H9 (cell line): ENCODE measurements at regions not wholly inside any gene's neighbourhood (a gene's known extent, or its start where the extent isn't known, plus 50 kb on each side); places are given as distances from the start of the nearest gene placed in this dataset.

ENCODE experiments used
- DNase-seq: peaks from one replicate; pipeline ENCODE4 v3.0.0-alpha.2; 2017
- H2AFZ ChIP-seq: one replicate; pipeline ENCODE4 v1.6.1; 2013; ENCODE audit warnings: mild to moderate bottlenecking, low read length, control low read depth, moderate library complexity
- H2AK5ac ChIP-seq: 2 replicates; pipeline ENCODE4 v1.6.1; 2013; ENCODE audit warnings: low read length, control low read depth, mixed read lengths; ENCODE audit not compliant: insufficient read length
- H2BK120ac ChIP-seq: one replicate; pipeline ENCODE4 v1.6.1; 2013; ENCODE audit warnings: low read depth, mild to moderate bottlenecking, low read length, control low read depth, inconsistent platforms; ENCODE audit not compliant: poor library complexity, severe bottlenecking
- H2BK12ac ChIP-seq: 2 replicates; pipeline ENCODE4 v1.6.1; 2013; ENCODE audit warnings: low read length, control low read depth, mixed read lengths, low read depth; ENCODE audit not compliant: insufficient read length
- H2BK15ac ChIP-seq: 2 replicates; pipeline ENCODE4 v1.6.1; 2013; ENCODE audit warnings: low read depth, low read length, control low read depth
- H2BK20ac ChIP-seq: one replicate; pipeline ENCODE4 v1.6.1; 2013; ENCODE audit warnings: low read depth, mild to moderate bottlenecking, low read length, control low read depth, inconsistent platforms; ENCODE audit not compliant: poor library complexity, severe bottlenecking
- H2BK5ac ChIP-seq: 2 replicates; pipeline ENCODE4 v1.6.1; 2013; ENCODE audit warnings: low read length, control low read depth, mixed read lengths; ENCODE audit not compliant: insufficient read length
- H3K14ac ChIP-seq: 2 replicates; pipeline ENCODE4 v1.6.1; 2013; ENCODE audit warnings: low read length, control low read depth; ENCODE audit not compliant: insufficient read depth
- H3K18ac ChIP-seq: 2 replicates; pipeline ENCODE4 v1.6.1; 2013; ENCODE audit warnings: low read depth, mild to moderate bottlenecking, mixed read lengths, low read length, control low read depth; ENCODE audit not compliant: insufficient read length
- H3K23ac ChIP-seq: 2 replicates; pipeline ENCODE4 v1.6.1; 2013; ENCODE audit warnings: low read length, control low read depth, mixed read lengths, low read depth; ENCODE audit not compliant: insufficient read length
- H3K23me2 ChIP-seq: 2 replicates; pipeline ENCODE4 v1.6.1; 2013; ENCODE audit warnings: low read depth, mild to moderate bottlenecking, mixed read lengths, low read length, control low read depth; ENCODE audit not compliant: insufficient read length, poor library complexity, severe bottlenecking
- H3K27ac ChIP-seq: 2 replicates; pipeline ENCODE4 v1.5.1; 2013; ENCODE audit warnings: low read length, control low read depth, mixed read lengths, low read depth; ENCODE audit not compliant: insufficient read length
- H3K27me3 ChIP-seq: 2 replicates; pipeline ENCODE4 v1.6.1; 2013; ENCODE audit warnings: low read length, control low read depth, inconsistent platforms; ENCODE audit not compliant: insufficient read depth
- H3K4ac ChIP-seq: 2 replicates; pipeline ENCODE4 v1.6.1; 2013; ENCODE audit warnings: low read depth, mild to moderate bottlenecking, control low read depth, inconsistent platforms, low read length, moderate library complexity
- H3K4me1 ChIP-seq: 2 replicates; pipeline ENCODE4 v1.6.1; 2013; ENCODE audit warnings: low read length, control low read depth, inconsistent platforms; ENCODE audit not compliant: insufficient read depth
- H3K4me2 ChIP-seq: 2 replicates; pipeline ENCODE4 v1.6.1; 2013; ENCODE audit warnings: low read length, control low read depth, mixed read lengths; ENCODE audit not compliant: insufficient read length, insufficient read depth
- H3K56ac ChIP-seq: 2 replicates; pipeline ENCODE4 v1.6.1; 2013; ENCODE audit warnings: low read depth, mild to moderate bottlenecking, mixed read lengths, low read length, control low read depth; ENCODE audit not compliant: insufficient read length
- H3K79me1 ChIP-seq: 2 replicates; pipeline ENCODE4 v1.6.1; 2013; ENCODE audit warnings: low read depth, mild to moderate bottlenecking, moderate library complexity, low read length, control low read depth, inconsistent platforms; ENCODE audit not compliant: insufficient read depth, poor library complexity, severe bottlenecking
- H3K79me2 ChIP-seq: 2 replicates; pipeline ENCODE4 v1.6.1; 2013; ENCODE audit warnings: low read length, control low read depth, inconsistent platforms; ENCODE audit not compliant: insufficient read depth
- H3K9ac ChIP-seq: 2 replicates; pipeline ENCODE4 v1.6.1; 2013; ENCODE audit warnings: low read length, control low read depth, mixed read lengths; ENCODE audit not compliant: insufficient read length; ENCODE audit errors: extremely low read depth
- H3K9me3 ChIP-seq: one replicate; pipeline ENCODE4 v1.6.1; 2013; ENCODE audit warnings: low read depth, low read length, inconsistent platforms; ENCODE audit not compliant: control insufficient read depth
- H3T11ph ChIP-seq: one replicate; pipeline ENCODE4 v1.6.1; 2013; ENCODE audit warnings: mild to moderate bottlenecking, low read length, control low read depth, inconsistent platforms
- H4K20me1 ChIP-seq: one replicate; pipeline ENCODE4 v1.6.1; 2013; ENCODE audit not compliant: control insufficient read depth, insufficient read length, insufficient read depth
- H4K5ac ChIP-seq: 2 replicates; pipeline ENCODE4 v1.6.1; 2013; ENCODE audit warnings: low read depth, mild to moderate bottlenecking, mixed read lengths, low read length, control low read depth; ENCODE audit not compliant: insufficient read length
- H4K8ac ChIP-seq: replicated peaks from 2 replicates; pipeline ENCODE4 v1.6.1; 2013; ENCODE audit warnings: low read length, control low read depth, mixed read lengths, low read depth; ENCODE audit not compliant: insufficient read length
- H4K91ac ChIP-seq: 2 replicates; pipeline ENCODE4 v1.6.1; 2013; ENCODE audit warnings: low read depth, mild to moderate bottlenecking, moderate library complexity, mixed read lengths, low read length, control low read depth; ENCODE audit not compliant: insufficient read length
- H3K27ac Mint-ChIP-seq, 3 experiments: 2 replicates in 2 of 3; 3 replicates in 1 of 3; pipeline ENCODE4 v1.8.0; 2020 to 2021; ENCODE audit warnings: mixed read lengths in 3 of 3, mild to moderate bottlenecking in 1 of 3, moderate library complexity in 1 of 3
- H3K27me3 Mint-ChIP-seq: 2 replicates; pipeline ENCODE4 v1.8.0; 2021; ENCODE audit warnings: low read depth, mild to moderate bottlenecking, moderate library complexity, mixed read lengths
- H3K36me3 Mint-ChIP-seq, 3 experiments: 2 replicates in 2 of 3; 3 replicates in 1 of 3; pipeline ENCODE4 v1.8.0; 2020 to 2021; ENCODE audit warnings: low read depth in 3 of 3, mixed read lengths in 3 of 3; ENCODE audit not compliant: insufficient read depth in 1 of 3
- H3K4me1 Mint-ChIP-seq, 2 experiments: 2 replicates each; pipeline ENCODE4 v1.8.0; 2020; ENCODE audit warnings: mixed read lengths in 2 of 2
- H3K4me3 Mint-ChIP-seq, 2 experiments: 2 replicates in 1 of 2; 3 replicates in 1 of 2; pipeline ENCODE4 v1.8.0; 2020 to 2021; ENCODE audit warnings: mild to moderate bottlenecking in 2 of 2, mixed read lengths in 2 of 2, moderate library complexity in 1 of 2
- H3K9me3 Mint-ChIP-seq, 2 experiments: 2 replicates in 1 of 2; 3 replicates in 1 of 2; pipeline ENCODE4 v1.8.0; 2020; ENCODE audit warnings: mild to moderate bottlenecking in 2 of 2, mixed read lengths in 2 of 2, moderate library complexity in 1 of 2
- CTCF ChIP-seq: fragments of 200-600 bp; sonication (generic); conservative IDR thresholded peaks from 3 replicates; pipeline ENCODE4 v1.8.0; 2021; ENCODE audit warnings: antibody characterized with exemption, mild to moderate bottlenecking
- WGBS: extraction: QIAGEN DNeasy Blood & Tissue Kit; methylation state at CpG from one replicate; pipeline ENCODE4 v1.1.7; 2013; ENCODE audit warnings: missing lambda C conversion rate, low lambda C conversion rate, mixed read lengths; ENCODE audit not compliant: insufficient read length; ENCODE audit errors: extremely low coverage; 5-methylcytosine and 5-hydroxymethylcytosine counted together

- Histone ChIP-seq H3K4me1 (no peaks in the 10 kb centered on the region), H3K56ac (no peak overlapping the region), H3K4ac (no peak overlapping the region), H2AFZ (no peak overlapping the region), H3K79me2 (no peaks in the 10 kb centered on the region), H3K23ac (no peak overlapping the region), H4K8ac (no peak overlapping the region), H3K23me2 (peaks cover 5% of the 10 kb centered on the region), H2BK15ac (no peak overlapping the region), H3K27ac (no peak overlapping the region), H4K91ac (no peak overlapping the region), H2BK20ac (no peak overlapping the region), H4K20me1 (no peaks in the 10 kb centered on the region), H3K18ac (no peak overlapping the region), H3K9ac (no peak overlapping the region), H2BK5ac (no peak overlapping the region), H3K9me3 (no peaks in the 10 kb centered on the region), H3K27me3 (no peaks in the 10 kb centered on the region), H3K14ac (no peak overlapping the region), H3K79me1 (no peaks in the 10 kb centered on the region), H4K5ac (no peak overlapping the region), H2AK5ac (no peak overlapping the region), H3T11ph (no peak overlapping the region), H2BK12ac (no peak overlapping the region), H3K4me2 (no peak overlapping the region), H2BK120ac (no peak overlapping the region)
- Mint-ChIP-seq H3K4me3 (peak overlapping the region in 1 of 2 experiments; percentile 54; a peak in 1 of 5 replicates), H3K27me3 (peaks cover 27% of the 10 kb centered on the region), H3K9me3 (no peaks in the 10 kb centered on the region; a peak in 2 of 5 replicates), H3K36me3 (peaks cover 0 to 2% (median 0%) of the 10 kb centered on the region in 3 experiments; a peak in 1 of 7 replicates), H3K4me1 (peaks cover 21 to 23% of the 10 kb centered on the region in 2 experiments), H3K27ac (no peak overlapping the region; a peak in 1 of 7 replicates)
- no peak for DNase-seq
- no peak for TF ChIP-seq CTCF
- whole genome bisulfite sequencing: no CpG with 5 or more reads among the region's 11 CpGs
Observed at GRCh38 chr9:129385211-129385934, 207.3 kb upstream of the IER5L start.
